ENCODE measurements at regions not wholly inside any gene's neighbourhood (a gene's known extent, or its start where the extent isn't known, plus 50 kb on each side); places are given as distances from the start of the nearest gene placed in this dataset.

DNA sequence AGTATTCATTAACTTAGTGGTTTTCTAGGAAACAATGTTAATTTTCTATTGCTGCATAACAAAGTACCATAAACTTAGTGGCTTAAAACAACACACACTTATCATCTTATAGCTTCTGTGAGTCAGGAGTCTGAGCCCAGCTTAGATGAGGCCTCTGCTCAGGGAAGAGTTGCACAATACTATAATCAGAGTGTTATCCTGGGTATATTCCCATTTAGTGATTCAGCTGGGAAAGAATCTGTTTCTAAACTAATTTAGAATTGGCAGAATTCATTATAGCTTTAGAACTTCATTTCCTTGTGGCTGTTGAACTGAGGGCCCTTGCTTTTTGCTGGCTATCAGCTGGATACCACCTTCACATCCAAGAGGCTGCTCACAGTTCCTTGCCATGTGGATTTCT lies 515.5 kb downstream of the BRINP3 start:
- TF ChIP-seq, protein P1, sequence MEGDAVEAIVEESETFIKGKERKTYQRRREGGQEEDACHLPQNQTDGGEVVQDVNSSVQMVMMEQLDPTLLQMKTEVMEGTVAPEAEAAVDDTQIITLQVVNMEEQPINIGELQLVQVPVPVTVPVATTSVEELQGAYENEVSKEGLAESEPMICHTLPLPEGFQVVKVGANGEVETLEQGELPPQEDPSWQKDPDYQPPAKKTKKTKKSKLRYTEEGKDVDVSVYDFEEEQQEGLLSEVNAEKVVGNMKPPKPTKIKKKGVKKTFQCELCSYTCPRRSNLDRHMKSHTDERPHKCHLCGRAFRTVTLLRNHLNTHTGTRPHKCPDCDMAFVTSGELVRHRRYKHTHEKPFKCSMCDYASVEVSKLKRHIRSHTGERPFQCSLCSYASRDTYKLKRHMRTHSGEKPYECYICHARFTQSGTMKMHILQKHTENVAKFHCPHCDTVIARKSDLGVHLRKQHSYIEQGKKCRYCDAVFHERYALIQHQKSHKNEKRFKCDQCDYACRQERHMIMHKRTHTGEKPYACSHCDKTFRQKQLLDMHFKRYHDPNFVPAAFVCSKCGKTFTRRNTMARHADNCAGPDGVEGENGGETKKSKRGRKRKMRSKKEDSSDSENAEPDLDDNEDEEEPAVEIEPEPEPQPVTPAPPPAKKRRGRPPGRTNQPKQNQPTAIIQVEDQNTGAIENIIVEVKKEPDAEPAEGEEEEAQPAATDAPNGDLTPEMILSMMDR (IDR thresholded peaks at IDR 0.05; ENCODE audit: low read length) = no peak
- no peak for TF ChIP-seq EZH2 (optimal IDR thresholded peaks at IDR 0.05; ENCODE audit: low read depth, low read length)

All from MM.1S (cell line).